ENCODE measurements at regions not wholly inside any gene's neighbourhood (a gene's known extent, or its start where the extent isn't known, plus 50 kb on each side); places are given as distances from the start of the nearest gene placed in this dataset.

DNA sequence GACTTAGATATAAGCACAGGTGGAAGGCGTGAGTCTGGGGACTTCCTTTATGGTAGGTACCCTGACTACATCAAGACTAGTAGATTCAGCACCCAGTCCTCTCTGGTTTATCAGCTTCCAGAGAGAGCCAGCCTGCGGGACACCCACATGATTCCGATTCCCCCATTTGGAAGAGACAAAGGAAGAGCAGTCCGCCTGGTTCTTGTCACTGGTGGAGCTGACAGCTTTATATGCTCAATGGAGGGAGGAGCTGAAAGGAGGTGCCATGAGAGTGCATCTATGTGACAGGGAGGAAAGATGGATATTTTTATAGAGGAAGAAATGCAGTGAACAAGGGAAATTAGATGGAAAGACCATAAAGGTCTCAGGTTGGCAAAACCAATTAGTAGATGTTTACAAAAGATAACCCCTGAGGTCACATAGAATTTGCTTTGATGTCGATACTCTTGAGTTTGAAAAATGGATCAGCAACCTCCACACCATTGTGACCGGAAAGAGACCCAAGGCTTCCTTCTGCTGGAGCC, 437.7 kb downstream of the PMP22 start:
- H3K4me1 Mint-ChIP-seq (ENCODE audit: low read depth, unreplicated experiment): peaks cover 4% of the 10 kb centered on the region
- H3K27ac Mint-ChIP-seq (ENCODE audit: unreplicated experiment): no peak overlapping the region
- no peak for TF ChIP-seq CTCF (IDR thresholded peaks at IDR 0.05; ENCODE audit: partially characterized antibody, unreplicated experiment)
- H3K9me3 Mint-ChIP-seq (ENCODE audit: unreplicated experiment): no peaks in the 10 kb centered on the region
- peaks cover 9% of the 10 kb centered on the region for H3K36me3 Mint-ChIP-seq (ENCODE audit: unreplicated experiment)
- no peak for DNase-seq
- H3K27me3 Mint-ChIP-seq (ENCODE audit: unreplicated experiment): no peaks in the 10 kb centered on the region
- H3K4me3 Mint-ChIP-seq (ENCODE audit: unreplicated experiment): no peak overlapping the region

- H3K27me3 Mint-ChIP-seq (ENCODE audit: unreplicated experiment): no peaks in the 10 kb centered on the region
- no peak for TF ChIP-seq CTCF (IDR thresholded peaks at IDR 0.05; ENCODE audit: partially characterized antibody, unreplicated experiment)
- peaks cover 9% of the 10 kb centered on the region for H3K36me3 Mint-ChIP-seq (ENCODE audit: unreplicated experiment)
- H3K27ac Mint-ChIP-seq (ENCODE audit: unreplicated experiment): no peak overlapping the region
- no peaks in the 10 kb centered on the region for H3K9me3 Mint-ChIP-seq (ENCODE audit: unreplicated experiment)
- no peak for DNase-seq
- no peak overlapping the region for H3K4me3 Mint-ChIP-seq (ENCODE audit: unreplicated experiment)
- peaks cover 4% of the 10 kb centered on the region for H3K4me1 Mint-ChIP-seq (ENCODE audit: low read depth, unreplicated experiment)
These were observed 438.8 kb downstream of the PMP22 start for GRCh38 chr17:14826358-14826757.

DNA sequence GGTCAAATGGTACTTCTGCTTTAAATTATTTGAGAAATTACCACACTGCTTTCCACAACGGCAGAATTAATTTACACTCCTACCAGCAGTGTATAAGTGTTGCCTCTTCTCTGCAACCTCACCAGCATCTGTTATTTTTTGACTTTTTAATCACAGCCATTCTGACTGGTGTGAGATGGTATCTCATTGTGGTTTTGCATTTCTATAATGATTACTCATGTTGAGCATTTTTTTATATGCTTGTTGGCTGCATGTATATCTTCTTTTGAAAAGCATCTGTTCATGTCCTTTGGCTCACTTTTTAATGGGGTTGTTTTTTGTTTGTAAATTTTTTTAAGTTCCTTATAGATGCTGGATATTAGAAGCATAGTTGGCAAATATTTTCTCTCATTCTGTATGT, 446.7 kb downstream of the PMP22 start:
- Mint-ChIP-seq H3K9me3 (ENCODE audit: unreplicated experiment) (no peaks in the 10 kb centered on the region), H3K27me3 (ENCODE audit: unreplicated experiment) (peaks cover 2% of the 10 kb centered on the region), H3K36me3 (ENCODE audit: unreplicated experiment) (no peaks in the 10 kb centered on the region), H3K4me1 (ENCODE audit: low read depth, unreplicated experiment) (no peaks in the 10 kb centered on the region), H3K27ac (ENCODE audit: unreplicated experiment) (no peak overlapping the region), H3K4me3 (ENCODE audit: unreplicated experiment) (no peak overlapping the region)
- no peak for DNase-seq
- no peak for TF ChIP-seq CTCF (IDR thresholded peaks at IDR 0.05; ENCODE audit: partially characterized antibody, unreplicated experiment)

GRCh38 chr17:14815079-14815478, 450.0 kb downstream of the PMP22 start:
- Mint-ChIP-seq H3K4me1 (ENCODE audit: low read depth, unreplicated experiment) (no peaks in the 10 kb centered on the region), H3K9me3 (ENCODE audit: unreplicated experiment) (no peaks in the 10 kb centered on the region), H3K4me3 (ENCODE audit: unreplicated experiment) (no peak overlapping the region), H3K27ac (ENCODE audit: unreplicated experiment) (no peak overlapping the region), H3K27me3 (ENCODE audit: unreplicated experiment) (peaks cover 2% of the 10 kb centered on the region), H3K36me3 (ENCODE audit: unreplicated experiment) (no peaks in the 10 kb centered on the region)
- no peak for DNase-seq
- no peak for TF ChIP-seq CTCF (IDR thresholded peaks at IDR 0.05; ENCODE audit: partially characterized antibody, unreplicated experiment)

- Mint-ChIP-seq H3K27me3 (ENCODE audit: unreplicated experiment) (peaks cover 2% of the 10 kb centered on the region), H3K36me3 (ENCODE audit: unreplicated experiment) (no peaks in the 10 kb centered on the region), H3K27ac (ENCODE audit: unreplicated experiment) (no peak overlapping the region), H3K9me3 (ENCODE audit: unreplicated experiment) (no peaks in the 10 kb centered on the region), H3K4me3 (ENCODE audit: unreplicated experiment) (no peak overlapping the region), H3K4me1 (ENCODE audit: low read depth, unreplicated experiment) (no peaks in the 10 kb centered on the region)
- DNase-seq: peak; percentile 59
- peak; percentile 61 for TF ChIP-seq CTCF (IDR thresholded peaks at IDR 0.05; ENCODE audit: partially characterized antibody, unreplicated experiment)
These were observed 451.3 kb downstream of the PMP22 start for GRCh38 chr17:14813649-14814370.

Data from glutamatergic neuron (in vitro differentiated cells).